HG02973 (cell line): ENCODE measurements at regions not wholly inside any gene's neighbourhood (a gene's known extent, or its start where the extent isn't known, plus 50 kb on each side); places are given as distances from the start of the nearest gene placed in this dataset.
"Not testable (repeated sequence)": the region's sequence is repeated elsewhere in the genome, so short reads cannot be mapped to it uniquely, and the experiment has no call there.

ENCODE experiments used
- ATAC-seq: cut with Tn5 transposase; IDR thresholded peaks from one replicate; pipeline ENCODE4 v1.9.1; 2021; ENCODE audit warnings: moderate library complexity; ENCODE audit not compliant: unreplicated experiment

GRCh38 chr11:115632061-115632460, 127.8 kb upstream of the CADM1 start:
- ATAC-seq, result no peak

- ATAC-seq, result no peak
These were observed 127.4 kb upstream of the CADM1 start for GRCh38 chr11:115631609-115632008.

- ATAC-seq, result no peak
These were observed 126.0 kb upstream of the CADM1 start for GRCh38 chr11:115630214-115630613.

- ATAC-seq, result no peak
These were observed 125.3 kb upstream of the CADM1 start for GRCh38 chr11:115629456-115630015.

GRCh38 chr11:115627666-115628460, 123.6 kb upstream of the CADM1 start:
- ATAC-seq, result no peak

GRCh38 chr11:115627071-115627470, 122.9 kb upstream of the CADM1 start:
- no peak for ATAC-seq

GRCh38 chr11:115626414-115626813, 122.2 kb upstream of the CADM1 start:
- ATAC-seq, result no peak

- no peak for ATAC-seq
These were observed 121.3 kb upstream of the CADM1 start for GRCh38 chr11:115625502-115625901.

- no peak for ATAC-seq
These were observed 119.8 kb upstream of the CADM1 start for GRCh38 chr11:115624065-115624464.

GRCh38 chr11:115623021-115623451, 118.8 kb upstream of the CADM1 start:
- ATAC-seq, result no peak

- no peak for ATAC-seq
These were observed 114.2 kb upstream of the CADM1 start for GRCh38 chr11:115618428-115618827.

- no peak for ATAC-seq
These were observed 113.6 kb upstream of the CADM1 start for GRCh38 chr11:115617767-115618166.

- no peak for ATAC-seq
These were observed 112.8 kb upstream of the CADM1 start for GRCh38 chr11:115616971-115617370.

- ATAC-seq, result no peak
These were observed 109.9 kb upstream of the CADM1 start for GRCh38 chr11:115613986-115614632.

GRCh38 chr11:115613004-115613403, 108.8 kb upstream of the CADM1 start:
- no peak for ATAC-seq

GRCh38 chr11:115612046-115612730, 108.0 kb upstream of the CADM1 start:
- ATAC-seq, result no peak

GRCh38 chr11:115611343-115611742, 107.1 kb upstream of the CADM1 start:
- no peak for ATAC-seq

- no peak for ATAC-seq
These were observed 106.7 kb upstream of the CADM1 start for GRCh38 chr11:115610908-115611307.

GRCh38 chr11:115610234-115610633, 106.0 kb upstream of the CADM1 start:
- ATAC-seq, result not testable (repeated sequence)

GRCh38 chr11:115608976-115609375, 104.8 kb upstream of the CADM1 start:
- ATAC-seq, result no peak

GRCh38 chr11:115607621-115608221, 103.5 kb upstream of the CADM1 start:
- ATAC-seq, result no peak
